OCI-LY7 (cell line): ENCODE measurements at regions not wholly inside any gene's neighbourhood (a gene's known extent, or its start where the extent isn't known, plus 50 kb on each side); places are given as distances from the start of the nearest gene placed in this dataset.

Experiments
- EZH2phosphoT487 ChIP-seq: fragments of 200-600 bp; sonication (generic); IDR thresholded peaks from 2 replicates; pipeline ENCODE4 v1.6.1; 2018; ENCODE audit warnings: low read depth, borderline replicate concordance, mild to moderate bottlenecking, mixed run types, antibody characterized with exemption, low read length, moderate library complexity, mixed read lengths
- TF ChIP-seq, protein P1 (sequence below): fragments of 200-600 bp; sonication (generic); conservative IDR thresholded peaks from 2 replicates; pipeline ENCODE4 v1.5.1; 2014; ENCODE audit warnings: mild to moderate bottlenecking, antibody characterized with exemption, low read length, moderate library complexity, mixed read lengths

DNA sequence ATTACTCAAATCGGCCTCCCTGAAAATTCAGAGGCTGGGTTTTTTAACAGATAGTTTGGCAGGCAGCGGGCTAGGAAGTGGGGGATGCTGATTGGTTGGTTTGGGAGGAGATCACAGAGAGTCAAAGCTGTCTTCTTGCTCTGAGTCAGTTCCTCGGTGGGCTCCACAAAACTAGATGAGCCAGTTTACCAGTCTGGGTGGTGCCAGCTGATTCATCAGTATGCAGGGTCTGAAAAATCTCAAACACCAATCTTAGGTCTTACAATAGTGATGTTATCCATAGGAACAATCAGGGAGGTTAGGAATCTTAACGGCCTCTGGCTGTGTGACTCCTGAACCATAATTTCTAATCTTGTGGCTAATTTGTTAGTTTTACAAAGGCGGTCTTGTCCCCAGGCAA lies 190.7 kb downstream of the C6orf118 start:
- TF ChIP-seq, protein P1, sequence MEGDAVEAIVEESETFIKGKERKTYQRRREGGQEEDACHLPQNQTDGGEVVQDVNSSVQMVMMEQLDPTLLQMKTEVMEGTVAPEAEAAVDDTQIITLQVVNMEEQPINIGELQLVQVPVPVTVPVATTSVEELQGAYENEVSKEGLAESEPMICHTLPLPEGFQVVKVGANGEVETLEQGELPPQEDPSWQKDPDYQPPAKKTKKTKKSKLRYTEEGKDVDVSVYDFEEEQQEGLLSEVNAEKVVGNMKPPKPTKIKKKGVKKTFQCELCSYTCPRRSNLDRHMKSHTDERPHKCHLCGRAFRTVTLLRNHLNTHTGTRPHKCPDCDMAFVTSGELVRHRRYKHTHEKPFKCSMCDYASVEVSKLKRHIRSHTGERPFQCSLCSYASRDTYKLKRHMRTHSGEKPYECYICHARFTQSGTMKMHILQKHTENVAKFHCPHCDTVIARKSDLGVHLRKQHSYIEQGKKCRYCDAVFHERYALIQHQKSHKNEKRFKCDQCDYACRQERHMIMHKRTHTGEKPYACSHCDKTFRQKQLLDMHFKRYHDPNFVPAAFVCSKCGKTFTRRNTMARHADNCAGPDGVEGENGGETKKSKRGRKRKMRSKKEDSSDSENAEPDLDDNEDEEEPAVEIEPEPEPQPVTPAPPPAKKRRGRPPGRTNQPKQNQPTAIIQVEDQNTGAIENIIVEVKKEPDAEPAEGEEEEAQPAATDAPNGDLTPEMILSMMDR = no peak
- no peak for TF ChIP-seq EZH2phosphoT487
